PC-3 (cell line): ENCODE measurements at regions not wholly inside any gene's neighbourhood (a gene's known extent, or its start where the extent isn't known, plus 50 kb on each side); places are given as distances from the start of the nearest gene placed in this dataset.

Experiments
- ATAC-seq: fragments of 200-7000 bp; cut with Tn5 transposase; 2 replicates; pipeline ENCODE4 v1.9.1; 2020; ENCODE audit warnings: mild to moderate bottlenecking, moderate library complexity
- BruUV-seq: library from RNA; stranded (reverse); fragments of 400-500 nt; replicated peaks from 2 replicates; lab custom pipeline; 2021; lab: Mats Ljungman, UMichigan
- CTCF ChIA-PET: fragments of 300-600 bp; sonication (Branson Sonifier 250); formaldehyde crosslinking; loops from one replicate; lab custom pipeline; 2022; ENCODE audit warnings: antibody characterized with exemption; lab: Charles Lee
- POLR2A ChIA-PET: fragments of 300-600 bp; sonication (Branson Sonifier 250); formaldehyde crosslinking; loops from one replicate; lab custom pipeline; 2022; ENCODE audit warnings: antibody characterized with exemption; ENCODE audit not compliant: unreplicated experiment; lab: Charles Lee
- DNase-seq: peaks from one replicate; pipeline ENCODE4 v3.0.0-alpha.2; 2015
- H2AFZ ChIP-seq: fragments of 300-600 bp; sonication (generic); 2 replicates; pipeline ENCODE4 v1.6.0; 2016; ENCODE audit warnings: antibody characterized with exemption, low read length
- H3F3A ChIP-seq: fragments of 300-600 bp; sonication (generic); one replicate; pipeline ENCODE4 v1.6.0; 2017; ENCODE audit warnings: antibody characterized with exemption, low read length, control low read depth, mild to moderate bottlenecking; ENCODE audit not compliant: unreplicated experiment
- H3K27ac ChIP-seq: fragments of 300-600 bp; sonication (generic); 2 replicates; pipeline ENCODE4 v1.5.1; 2016; ENCODE audit warnings: mild to moderate bottlenecking, low read length
- H3K27me3 ChIP-seq: fragments of 300-600 bp; sonication (generic); 2 replicates; pipeline ENCODE4 v1.6.1; 2016; ENCODE audit warnings: low read length, mixed read lengths
- H3K36me3 ChIP-seq: fragments of 300-600 bp; sonication (generic); 2 replicates; pipeline ENCODE4 v1.6.1; 2016; ENCODE audit warnings: low read depth, mixed run types, low read length, mixed read lengths
- H3K4me1 ChIP-seq: fragments of 300-600 bp; sonication (generic); 2 replicates; pipeline ENCODE4 v1.5.1; 2016; ENCODE audit warnings: low read length; ENCODE audit not compliant: insufficient read depth
- H3K4me2 ChIP-seq: fragments of 300-600 bp; sonication (generic); 2 replicates; pipeline ENCODE4 v1.6.0; 2016; ENCODE audit warnings: low read length
- H3K4me3 ChIP-seq: fragments of 300-600 bp; sonication (generic); 2 replicates; pipeline ENCODE4 v1.5.1; 2016; ENCODE audit warnings: mild to moderate bottlenecking, low read length, mixed read lengths
- H3K79me2 ChIP-seq: fragments of 300-600 bp; sonication (generic); 2 replicates; pipeline ENCODE4 v1.6.1; 2017; ENCODE audit warnings: low read length, mixed read lengths
- H3K9ac ChIP-seq: fragments of 300-600 bp; sonication (generic); 2 replicates; pipeline ENCODE4 v1.6.0; 2016; ENCODE audit warnings: mild to moderate bottlenecking, low read length
- H3K9me2 ChIP-seq: fragments of 300-600 bp; sonication (generic); replicated peaks from 2 replicates; pipeline ENCODE4 v1.6.1; 2016; ENCODE audit warnings: mixed run types, low read length, mixed read lengths
- H3K9me3 ChIP-seq: fragments of 300-600 bp; sonication (generic); 2 replicates; pipeline ENCODE4 v1.6.1; 2016; ENCODE audit warnings: low read length, mixed read lengths
- H4K20me1 ChIP-seq: fragments of 300-600 bp; sonication (generic); 2 replicates; pipeline ENCODE4 v1.6.1; 2016; ENCODE audit warnings: low read length, mixed read lengths
- EZH2 ChIP-seq: fragments of 300-600 bp; sonication (generic); IDR thresholded peaks from one replicate; pipeline ENCODE4 v1.6.1; 2017; ENCODE audit warnings: antibody characterized with exemption, mild to moderate bottlenecking, low read length; ENCODE audit not compliant: unreplicated experiment
- EZH2phosphoT487 ChIP-seq: fragments of 300-600 bp; sonication (generic); IDR thresholded peaks from 2 replicates; pipeline ENCODE4 v1.6.1; 2018; ENCODE audit warnings: mild to moderate bottlenecking, antibody characterized with exemption, low read length, borderline replicate concordance
- intact Hi-C: fragments of 100-400 bp; cut with micrococcal nuclease; formaldehyde crosslinking; loops from 2 replicates; pipeline ENCODE4 v1.9.0; 2023
- TF ChIP-seq, protein P1 (sequence below): fragments of 300-600 bp; sonication (generic); conservative IDR thresholded peaks from 2 replicates; pipeline ENCODE4 v1.5.1; 2017; ENCODE audit warnings: antibody characterized with exemption, low read depth, mild to moderate bottlenecking, low read length

DNA sequence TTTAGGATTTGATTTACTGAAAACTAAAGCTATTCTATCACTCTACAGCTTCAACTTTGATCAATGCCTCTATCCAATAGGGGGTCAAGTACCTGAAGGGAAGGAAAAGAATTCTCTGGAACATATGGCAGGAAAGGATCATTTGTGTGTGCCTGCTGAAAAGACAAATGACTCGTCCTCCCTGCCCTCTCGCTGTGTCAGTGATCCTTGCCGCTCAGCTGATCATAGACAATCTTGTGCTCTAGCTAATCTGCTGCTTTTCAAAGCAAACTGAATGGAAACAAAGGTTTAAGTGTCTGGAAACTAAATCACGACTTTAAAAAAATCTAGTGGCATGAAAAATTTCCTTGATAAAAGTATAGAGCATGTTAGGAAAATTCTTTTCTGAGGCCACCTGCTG is 75.6 kb upstream of the CPO start:
- BruUV-seq, result no TSS peak
- DNase-seq (no peak), ATAC-seq (no peak)
- Histone ChIP-seq H3K36me3 (no peaks in the 10 kb centered on the region), H2AFZ (no peak overlapping the region), H3K79me2 (no peaks in the 10 kb centered on the region), H3K4me3 (no peak overlapping the region), H4K20me1 (no peaks in the 10 kb centered on the region), H3K27ac (no peak overlapping the region), H3F3A (no peaks in the 10 kb centered on the region), H3K4me2 (no peak overlapping the region), H3K9me3 (no peaks in the 10 kb centered on the region), H3K9ac (no peak overlapping the region), H3K4me1 (no peaks in the 10 kb centered on the region), H3K9me2 (no peaks in the 10 kb centered on the region), H3K27me3 (no peaks in the 10 kb centered on the region)
- POLR2A ChIA-PET, result no interaction called here
- CTCF ChIA-PET, result no interaction called here
- TF ChIP-seq EZH2phosphoT487, result no peak
- no peak for TF ChIP-seq EZH2
- TF ChIP-seq, protein P1, sequence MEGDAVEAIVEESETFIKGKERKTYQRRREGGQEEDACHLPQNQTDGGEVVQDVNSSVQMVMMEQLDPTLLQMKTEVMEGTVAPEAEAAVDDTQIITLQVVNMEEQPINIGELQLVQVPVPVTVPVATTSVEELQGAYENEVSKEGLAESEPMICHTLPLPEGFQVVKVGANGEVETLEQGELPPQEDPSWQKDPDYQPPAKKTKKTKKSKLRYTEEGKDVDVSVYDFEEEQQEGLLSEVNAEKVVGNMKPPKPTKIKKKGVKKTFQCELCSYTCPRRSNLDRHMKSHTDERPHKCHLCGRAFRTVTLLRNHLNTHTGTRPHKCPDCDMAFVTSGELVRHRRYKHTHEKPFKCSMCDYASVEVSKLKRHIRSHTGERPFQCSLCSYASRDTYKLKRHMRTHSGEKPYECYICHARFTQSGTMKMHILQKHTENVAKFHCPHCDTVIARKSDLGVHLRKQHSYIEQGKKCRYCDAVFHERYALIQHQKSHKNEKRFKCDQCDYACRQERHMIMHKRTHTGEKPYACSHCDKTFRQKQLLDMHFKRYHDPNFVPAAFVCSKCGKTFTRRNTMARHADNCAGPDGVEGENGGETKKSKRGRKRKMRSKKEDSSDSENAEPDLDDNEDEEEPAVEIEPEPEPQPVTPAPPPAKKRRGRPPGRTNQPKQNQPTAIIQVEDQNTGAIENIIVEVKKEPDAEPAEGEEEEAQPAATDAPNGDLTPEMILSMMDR, result no peak
- intact Hi-C loops, result no loop called here

DNA sequence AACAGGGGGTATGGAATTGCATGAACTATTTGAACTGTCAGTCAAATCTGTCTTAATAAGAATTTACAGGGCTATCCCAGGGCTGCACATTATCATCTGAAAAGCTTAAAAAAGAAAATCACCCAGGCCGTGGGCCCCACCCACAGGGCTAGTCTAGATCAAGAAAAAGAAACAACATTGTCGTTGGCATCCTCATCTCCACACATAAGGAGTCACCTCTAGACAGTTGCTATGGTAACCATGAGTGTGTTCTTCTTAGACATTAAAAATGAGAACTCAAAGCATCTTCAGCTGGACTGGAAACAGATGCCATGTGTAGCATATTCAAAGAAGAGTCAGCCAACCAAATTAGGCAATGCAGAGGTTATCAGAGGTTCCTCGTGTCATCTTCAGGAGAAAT is 72.3 kb upstream of the CPO start:
- Histone ChIP-seq H3K4me2 (no peak overlapping the region), H3K9ac (no peak overlapping the region), H4K20me1 (no peaks in the 10 kb centered on the region), H3K4me1 (peaks cover 9% of the 10 kb centered on the region), H3K9me3 (no peaks in the 10 kb centered on the region), H3F3A (peaks cover 5% of the 10 kb centered on the region), H3K79me2 (no peaks in the 10 kb centered on the region), H3K27me3 (no peaks in the 10 kb centered on the region), H3K27ac (no peak overlapping the region), H3K4me3 (no peak overlapping the region), H3K9me2 (no peaks in the 10 kb centered on the region), H3K36me3 (no peaks in the 10 kb centered on the region), H2AFZ (no peak overlapping the region)
- DNase-seq, result no peak
- ATAC-seq, result no peak
- no TSS peak for BruUV-seq
- TF ChIP-seq EZH2 (no peak), EZH2phosphoT487 (no peak)
- TF ChIP-seq, protein P1, result no peak
- intact Hi-C loops, result no loop called here
- ChIA-PET POLR2A (no interaction called here), CTCF (no interaction called here)

GRCh38 chr2:206869824-206870495 is 69.4 kb upstream of the CPO start:
- ChIA-PET CTCF (no interaction called here), POLR2A (no interaction called here)
- BruUV-seq, result no TSS peak
- peak; percentile 52 for DNase-seq
- peak; percentile 43; the same call in 1 of the 2 replicates for ATAC-seq
- H2AFZ ChIP-seq, result no peak overlapping the region
- no peaks in the 10 kb centered on the region for H3K36me3 ChIP-seq
- peaks cover 9% of the 10 kb centered on the region for H3K4me1 ChIP-seq
- no peak overlapping the region for H3K9ac ChIP-seq
- H3K27me3 ChIP-seq, result no peaks in the 10 kb centered on the region
- no peak overlapping the region for H3K4me2 ChIP-seq
- H3K9me3 ChIP-seq, result no peaks in the 10 kb centered on the region
- no peaks in the 10 kb centered on the region for H4K20me1 ChIP-seq
- no peaks in the 10 kb centered on the region for H3K9me2 ChIP-seq
- no peaks in the 10 kb centered on the region for H3K79me2 ChIP-seq
- peaks cover 5% of the 10 kb centered on the region for H3F3A ChIP-seq
- H3K27ac ChIP-seq, result no peak overlapping the region
- TF ChIP-seq EZH2phosphoT487 (no peak), EZH2 (no peak)
- TF ChIP-seq, protein P1, result no peak
- intact Hi-C loops, result no loop called here
- no peak overlapping the region for H3K4me3 ChIP-seq
